ENCODE measurements at regions not wholly inside any gene's neighbourhood (a gene's known extent, or its start where the extent isn't known, plus 50 kb on each side); places are given as distances from the start of the nearest gene placed in this dataset.
A peak's percentile ranks its signal among the peaks of the same experiment; 100 is the strongest.

DNA sequence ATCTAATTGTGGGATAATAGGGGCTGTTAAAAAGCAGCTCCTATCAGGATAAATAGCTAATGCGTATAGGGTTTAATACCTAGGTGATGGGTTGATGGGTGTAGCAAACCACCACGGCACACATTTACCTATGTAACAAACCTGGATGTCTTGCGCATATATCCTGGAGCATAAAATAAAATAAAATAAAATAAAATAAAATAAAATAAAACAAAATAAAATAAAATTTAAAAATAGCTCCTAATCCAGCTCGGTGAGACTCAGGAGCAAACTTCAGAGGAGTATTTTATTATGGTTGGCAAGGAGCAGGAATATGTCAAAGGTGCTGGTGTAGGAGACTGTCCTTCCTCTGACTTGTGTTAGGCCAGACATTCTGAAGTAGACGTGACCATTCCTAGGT is 721.0 kb downstream of the BCL11B start:
- Histone ChIP-seq H3K36me3 (no peaks in the 10 kb centered on the region), H3K9me3 (replicated peaks) (no peaks in the 10 kb centered on the region), H3K27ac (no peak overlapping the region), H3K4me1 (no peaks in the 10 kb centered on the region), H3K4me3 (no peak overlapping the region), H3K27me3 (no peaks in the 10 kb centered on the region)
- DNase-seq, result no peak

DNA sequence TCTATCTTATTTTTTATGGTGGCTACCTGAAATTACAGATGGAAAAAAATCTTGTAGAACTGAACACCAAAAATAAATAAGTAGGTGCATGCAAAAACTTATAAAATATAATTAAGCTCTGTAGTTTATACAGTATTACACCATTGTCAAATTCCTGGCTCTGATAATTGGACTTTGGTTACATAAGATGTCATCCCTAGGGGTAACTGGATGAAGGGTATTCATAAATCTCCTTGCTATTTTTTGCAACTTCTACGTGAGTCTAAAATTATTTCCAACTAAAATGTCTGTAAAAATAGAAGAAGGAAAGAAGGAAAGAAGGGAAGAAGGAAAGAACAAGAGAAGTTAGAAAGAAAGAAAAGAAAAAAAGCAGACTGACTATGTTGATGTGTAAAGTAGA is 716.6 kb downstream of the BCL11B start:
- H3K27me3 ChIP-seq, result no peaks in the 10 kb centered on the region
- no peaks in the 10 kb centered on the region for H3K4me1 ChIP-seq
- H3K4me3 ChIP-seq, result no peak overlapping the region
- no peaks in the 10 kb centered on the region for H3K36me3 ChIP-seq
- no peak overlapping the region for H3K27ac ChIP-seq
- no peaks in the 10 kb centered on the region for H3K9me3 ChIP-seq (replicated peaks)
- no peak for DNase-seq

DNA sequence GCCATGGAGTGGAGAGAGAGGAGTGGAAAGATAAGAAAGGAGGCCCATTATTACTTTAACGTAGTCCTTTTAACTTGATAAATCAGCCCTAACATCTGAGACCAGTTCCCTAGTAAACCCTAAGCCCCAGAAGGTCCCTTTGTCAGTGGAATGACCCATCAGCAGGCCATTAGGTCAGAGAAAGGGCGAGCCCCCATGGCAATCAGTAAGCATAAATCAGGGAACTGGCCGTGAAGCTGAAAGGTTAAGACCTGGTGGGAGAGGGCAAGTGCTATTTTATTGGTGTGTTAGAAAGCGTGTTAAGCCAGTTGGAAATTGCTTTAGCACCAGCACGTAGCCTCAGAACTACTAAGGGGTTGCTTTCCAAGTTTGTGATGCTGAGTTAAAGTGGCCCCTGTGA is 708.0 kb downstream of the BCL11B start:
- H3K27ac ChIP-seq, result no peak overlapping the region
- H3K36me3 ChIP-seq, result no peaks in the 10 kb centered on the region
- H3K4me1 ChIP-seq, result no peaks in the 10 kb centered on the region
- DNase-seq, result no peak
- no peaks in the 10 kb centered on the region for H3K9me3 ChIP-seq (replicated peaks)
- no peaks in the 10 kb centered on the region for H3K27me3 ChIP-seq
- no peak overlapping the region for H3K4me3 ChIP-seq

DNA sequence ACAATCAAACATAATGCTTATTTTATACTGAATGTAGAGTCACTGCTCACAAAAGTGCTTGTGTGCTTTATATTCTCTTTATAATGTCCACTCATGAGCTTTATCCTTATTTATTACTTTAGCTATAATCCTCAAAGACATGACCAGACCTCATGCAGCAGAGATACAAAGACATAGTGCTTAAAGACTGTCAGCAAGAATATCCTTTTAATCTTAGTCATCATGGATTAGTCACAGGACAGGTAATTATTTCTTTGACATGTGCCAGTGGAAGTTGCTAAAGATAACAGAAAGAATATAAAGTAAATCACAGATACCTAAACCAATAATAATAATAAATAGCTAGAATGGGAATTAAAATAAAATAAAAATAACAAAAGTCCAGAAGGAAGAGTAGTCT is 707.5 kb downstream of the BCL11B start:
- H3K9me3 ChIP-seq (replicated peaks), result no peaks in the 10 kb centered on the region
- H3K27me3 ChIP-seq, result no peaks in the 10 kb centered on the region
- no peaks in the 10 kb centered on the region for H3K4me1 ChIP-seq
- H3K4me3 ChIP-seq, result no peak overlapping the region
- no peaks in the 10 kb centered on the region for H3K36me3 ChIP-seq
- no peak overlapping the region for H3K27ac ChIP-seq
- no peak for DNase-seq

DNA sequence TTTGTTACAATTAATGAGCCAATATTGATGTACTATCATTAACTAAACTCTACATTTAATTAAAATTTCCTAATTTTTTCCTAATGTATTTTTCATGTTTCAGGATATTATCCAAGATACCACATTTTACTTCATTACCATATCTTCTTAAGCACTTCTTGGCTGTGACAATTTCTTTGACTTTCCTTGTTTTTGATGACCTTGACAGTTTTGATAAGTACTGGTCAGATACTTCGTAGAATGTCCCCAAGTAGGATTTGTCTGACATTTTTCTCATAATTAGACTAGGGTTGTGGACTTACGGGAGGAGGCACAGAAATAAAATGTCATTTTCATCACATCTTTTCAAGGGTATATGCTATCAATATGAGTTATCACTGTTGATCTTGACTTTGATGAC is 700.9 kb downstream of the BCL11B start:
- H3K36me3 ChIP-seq, result no peaks in the 10 kb centered on the region
- no peak overlapping the region for H3K27ac ChIP-seq
- no peaks in the 10 kb centered on the region for H3K4me1 ChIP-seq
- no peak overlapping the region for H3K4me3 ChIP-seq
- H3K9me3 ChIP-seq (replicated peaks), result no peaks in the 10 kb centered on the region
- no peak for DNase-seq
- no peaks in the 10 kb centered on the region for H3K27me3 ChIP-seq

DNA sequence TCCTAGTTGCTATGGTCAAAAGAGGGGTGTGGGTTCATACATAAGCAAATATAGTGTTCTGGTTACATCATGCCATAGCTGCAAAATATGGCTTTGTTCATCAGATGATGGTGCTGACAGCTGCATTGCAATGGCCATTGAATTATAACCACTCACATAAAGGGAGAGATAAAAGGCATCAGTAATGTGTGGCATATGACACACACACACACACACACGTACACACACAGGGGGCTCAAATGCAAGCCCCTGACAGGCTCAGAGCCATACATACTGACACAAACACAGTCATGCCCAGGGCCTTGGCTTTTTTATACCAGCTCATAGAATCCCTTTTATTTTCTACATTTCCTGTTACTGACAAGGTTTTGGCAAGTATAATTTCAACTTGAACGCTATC is 698.9 kb downstream of the BCL11B start:
- no peak overlapping the region for H3K27ac ChIP-seq
- H3K4me3 ChIP-seq, result no peak overlapping the region
- H3K27me3 ChIP-seq, result no peaks in the 10 kb centered on the region
- no peak for DNase-seq
- no peaks in the 10 kb centered on the region for H3K9me3 ChIP-seq (replicated peaks)
- no peaks in the 10 kb centered on the region for H3K4me1 ChIP-seq
- H3K36me3 ChIP-seq, result no peaks in the 10 kb centered on the region

DNA sequence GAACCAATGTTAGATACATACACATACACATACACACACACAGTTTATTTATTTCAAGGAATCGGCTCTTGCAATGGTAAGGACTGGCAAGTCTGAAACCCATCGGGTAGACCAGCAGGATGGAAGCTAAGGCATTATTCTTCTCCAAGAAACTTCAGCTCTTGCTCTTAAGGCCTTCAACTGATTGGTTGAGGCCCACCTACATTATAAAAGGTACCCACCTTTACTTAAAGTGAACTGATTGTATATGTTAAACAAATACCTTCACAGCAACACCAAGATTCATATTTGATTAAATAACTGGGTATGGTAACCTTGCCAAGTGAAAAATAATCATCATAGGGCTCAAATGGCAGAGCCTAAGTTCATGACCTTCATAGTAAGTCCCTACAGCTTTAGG is 695.5 kb downstream of the BCL11B start:
- Histone ChIP-seq H3K4me3 (no peak overlapping the region), H3K9me3 (replicated peaks) (no peaks in the 10 kb centered on the region), H3K27ac (no peak overlapping the region), H3K36me3 (no peaks in the 10 kb centered on the region), H3K4me1 (no peaks in the 10 kb centered on the region), H3K27me3 (no peaks in the 10 kb centered on the region)
- no peak for DNase-seq

DNA sequence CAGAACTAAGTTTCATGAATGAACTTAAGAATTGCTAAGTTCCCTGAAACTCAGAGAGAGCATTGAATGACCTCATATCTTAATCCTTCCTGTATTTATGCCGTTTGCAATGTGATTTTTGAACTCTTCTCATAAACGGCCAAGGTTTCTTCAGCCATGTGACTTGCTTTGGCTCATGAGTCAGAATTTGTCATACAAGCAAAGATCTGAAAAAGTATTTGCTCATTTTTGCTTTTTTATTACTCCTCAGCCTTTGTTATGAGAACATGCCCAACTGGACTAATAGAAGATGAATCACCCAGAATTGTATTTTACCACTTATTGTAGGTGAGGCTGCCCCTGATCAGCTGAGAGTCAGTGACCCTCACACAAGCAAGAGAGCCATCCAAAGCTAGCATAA is 693.8 kb downstream of the BCL11B start:
- H3K36me3 ChIP-seq, result no peaks in the 10 kb centered on the region
- no peaks in the 10 kb centered on the region for H3K4me1 ChIP-seq
- DNase-seq, result no peak
- H3K27ac ChIP-seq, result no peak overlapping the region
- no peaks in the 10 kb centered on the region for H3K27me3 ChIP-seq
- H3K9me3 ChIP-seq (replicated peaks), result no peaks in the 10 kb centered on the region
- no peak overlapping the region for H3K4me3 ChIP-seq

DNA sequence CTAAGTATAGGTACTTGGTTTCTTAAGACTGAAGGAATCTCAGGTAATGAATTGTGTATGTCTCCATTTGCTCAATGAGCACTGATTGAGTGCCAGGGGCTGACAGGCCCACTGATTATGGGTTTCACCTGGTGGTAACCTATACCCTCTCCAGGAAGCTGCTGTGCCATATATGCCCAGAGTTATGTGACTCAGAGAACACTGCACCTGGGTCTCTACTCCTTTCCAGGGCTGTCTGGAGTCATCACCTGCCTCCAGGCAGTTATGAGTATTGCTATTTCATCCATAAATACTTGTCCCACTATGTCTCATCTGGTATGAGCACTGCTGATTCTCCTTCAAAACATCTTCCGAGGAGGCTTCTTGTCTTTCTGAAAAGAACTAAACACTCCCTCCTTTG is 692.9 kb downstream of the BCL11B start:
- H3K36me3 ChIP-seq, result no peaks in the 10 kb centered on the region
- H3K4me1 ChIP-seq, result no peaks in the 10 kb centered on the region
- no peaks in the 10 kb centered on the region for H3K9me3 ChIP-seq (replicated peaks)
- no peak for DNase-seq
- H3K4me3 ChIP-seq, result no peak overlapping the region
- no peaks in the 10 kb centered on the region for H3K27me3 ChIP-seq
- H3K27ac ChIP-seq, result no peak overlapping the region

DNA sequence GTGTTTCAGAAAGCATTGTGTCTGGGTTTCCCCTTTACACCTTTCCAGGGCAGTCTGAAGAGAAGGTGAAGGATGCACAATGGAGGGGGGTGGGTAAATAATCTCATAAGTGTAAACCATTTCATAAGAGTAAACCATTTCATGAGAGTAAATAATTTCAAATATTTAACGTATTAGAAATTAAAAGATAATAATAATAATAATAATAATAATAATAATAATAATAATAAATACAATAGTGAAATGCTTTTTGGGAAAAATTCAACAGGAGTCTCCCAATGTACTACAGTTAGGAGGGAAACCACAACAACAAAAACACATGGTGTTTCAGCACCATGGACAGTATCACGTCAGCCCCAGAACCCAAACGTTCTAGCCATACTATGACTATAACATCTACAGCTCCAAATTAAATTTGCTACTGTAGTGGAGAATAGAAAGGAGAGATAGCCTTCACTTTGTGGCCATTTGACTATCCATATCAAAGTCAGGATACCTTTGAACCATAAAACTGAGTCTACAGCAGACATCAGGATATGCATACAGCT is 691.8 kb downstream of the BCL11B start:
- Histone ChIP-seq H3K36me3 (no peaks in the 10 kb centered on the region), H3K4me3 (no peak overlapping the region), H3K27ac (no peak overlapping the region), H3K4me1 (no peaks in the 10 kb centered on the region), H3K27me3 (no peaks in the 10 kb centered on the region), H3K9me3 (replicated peaks) (no peaks in the 10 kb centered on the region)
- peak; percentile 14 to 61 for DNase-seq

DNA sequence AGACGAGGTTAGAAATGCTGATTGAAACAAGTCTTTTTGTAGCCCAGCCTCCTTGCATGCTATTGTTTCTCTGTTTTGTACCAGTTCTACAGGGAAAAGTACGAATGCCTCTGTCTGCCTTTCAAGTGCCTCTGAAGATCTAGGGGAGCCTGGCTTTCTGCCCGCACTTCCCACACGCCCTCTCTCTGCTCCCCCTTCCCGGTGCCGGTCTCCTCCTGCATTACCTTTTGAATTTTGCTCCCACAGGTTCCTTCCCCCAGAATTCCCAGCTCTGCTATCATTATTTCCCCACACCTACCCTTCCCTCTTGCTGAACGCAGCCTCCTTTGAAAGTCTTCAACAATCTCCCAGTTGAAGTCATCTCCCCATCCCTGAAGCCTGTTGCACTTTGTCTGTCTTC is 689.7 kb downstream of the BCL11B start:
- Histone ChIP-seq H3K4me1 (no peaks in the 10 kb centered on the region), H3K27ac (no peak overlapping the region), H3K4me3 (no peak overlapping the region), H3K36me3 (no peaks in the 10 kb centered on the region), H3K27me3 (no peaks in the 10 kb centered on the region), H3K9me3 (replicated peaks) (no peaks in the 10 kb centered on the region)
- no peak for DNase-seq

DNA sequence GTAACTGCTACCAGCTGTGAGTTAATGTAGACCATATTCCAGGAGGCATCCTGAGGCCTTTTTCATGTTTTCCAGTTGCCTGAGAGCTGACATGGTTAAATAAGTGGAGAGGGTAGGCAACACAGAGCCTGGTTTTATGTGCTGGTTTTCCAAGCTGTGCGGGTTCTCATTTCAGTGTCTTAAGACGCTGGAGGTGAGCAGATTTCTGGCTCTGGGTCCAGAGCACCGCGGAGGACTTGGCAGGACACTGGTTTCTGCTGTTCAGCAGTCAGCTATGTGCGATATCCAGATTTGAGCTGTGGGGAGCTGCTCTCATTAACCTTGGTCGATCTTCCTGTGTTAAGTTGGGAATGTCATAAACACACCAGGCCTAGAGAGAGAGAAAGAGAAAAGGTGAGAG is 680.8 kb downstream of the BCL11B start:
- Histone ChIP-seq H3K9me3 (replicated peaks) (no peaks in the 10 kb centered on the region), H3K36me3 (no peaks in the 10 kb centered on the region), H3K27me3 (no peaks in the 10 kb centered on the region), H3K4me1 (no peaks in the 10 kb centered on the region), H3K4me3 (no peak overlapping the region), H3K27ac (no peak overlapping the region)
- DNase-seq, result no peak

DNA sequence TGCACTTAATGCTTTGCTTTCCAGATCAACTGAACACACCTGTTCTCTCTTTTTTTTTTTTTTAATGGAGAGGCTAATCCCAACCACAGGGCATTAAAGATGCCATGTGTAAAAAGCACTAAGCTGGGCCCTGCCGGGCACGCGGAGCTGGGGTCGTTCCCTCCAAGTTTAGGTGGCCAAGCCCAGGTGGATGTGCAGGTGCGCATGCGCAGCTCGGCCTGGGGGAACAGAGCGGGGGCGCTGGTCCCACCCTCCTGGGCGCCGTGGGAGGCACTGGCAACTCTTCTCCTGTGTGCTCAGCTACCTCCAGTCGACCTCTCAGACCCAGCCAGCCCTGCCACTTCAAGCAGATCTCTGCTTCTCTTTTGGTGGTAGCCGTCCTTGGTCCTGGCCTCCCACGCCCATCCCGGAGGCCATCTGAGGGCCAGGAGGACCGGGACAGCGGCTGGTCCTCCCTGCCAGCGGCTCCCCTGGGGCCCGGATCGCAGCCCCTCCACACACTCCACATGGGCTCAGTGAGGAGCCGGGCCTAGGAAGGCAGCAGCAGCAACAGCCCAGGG is 679.3 kb downstream of the BCL11B start:
- Histone ChIP-seq H3K4me3 (no peak overlapping the region), H3K27ac (no peak overlapping the region), H3K27me3 (no peaks in the 10 kb centered on the region), H3K4me1 (no peaks in the 10 kb centered on the region), H3K9me3 (replicated peaks) (no peaks in the 10 kb centered on the region), H3K36me3 (no peaks in the 10 kb centered on the region)
- no peak for DNase-seq

DNA sequence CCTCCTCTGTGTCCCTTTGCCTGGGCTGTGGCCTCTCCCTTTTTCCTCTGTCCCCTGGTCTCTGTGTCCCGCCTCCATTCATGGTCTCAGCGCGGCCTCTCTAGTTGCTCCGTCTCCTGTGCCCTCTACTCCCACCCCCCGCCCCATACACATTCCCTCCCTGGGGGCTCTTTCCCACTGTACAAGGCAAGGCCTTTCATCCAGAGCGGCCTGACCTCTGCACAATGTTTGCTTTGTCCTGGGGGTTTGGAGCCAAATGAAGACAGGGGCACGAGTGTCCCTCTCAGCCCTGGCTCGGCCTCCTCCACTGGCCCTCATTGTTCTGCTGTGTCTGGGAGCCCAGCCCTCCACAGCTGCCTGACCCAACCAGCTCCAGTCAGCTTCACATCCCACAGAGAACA is 678.6 kb downstream of the BCL11B start:
- Histone ChIP-seq H3K36me3 (no peaks in the 10 kb centered on the region), H3K9me3 (replicated peaks) (no peaks in the 10 kb centered on the region), H3K27me3 (no peaks in the 10 kb centered on the region), H3K4me3 (no peak overlapping the region), H3K4me1 (no peaks in the 10 kb centered on the region), H3K27ac (no peak overlapping the region)
- peak in 1 of 2 experiments; percentile 4 for DNase-seq

DNA sequence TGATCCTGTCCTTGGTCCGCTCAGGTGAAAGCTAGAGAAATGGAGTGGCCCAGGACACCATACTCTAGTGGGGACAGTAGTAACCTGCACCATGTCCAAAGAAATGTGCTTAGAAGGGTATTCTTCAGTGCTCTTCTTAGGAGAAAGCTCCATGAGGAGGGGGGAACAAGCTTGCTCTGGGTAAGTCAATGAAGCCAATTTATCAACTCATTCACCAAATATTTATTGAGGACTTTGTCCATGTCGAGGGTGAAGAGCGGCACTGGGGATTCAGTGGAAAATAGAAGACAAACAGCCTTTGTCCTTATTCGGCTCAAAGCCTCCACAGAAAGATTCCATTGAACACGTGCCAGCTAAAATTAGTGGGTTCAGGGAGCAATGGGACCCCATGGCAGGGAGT is 677.8 kb downstream of the BCL11B start:
- H3K4me3 ChIP-seq, result no peak overlapping the region

DNA sequence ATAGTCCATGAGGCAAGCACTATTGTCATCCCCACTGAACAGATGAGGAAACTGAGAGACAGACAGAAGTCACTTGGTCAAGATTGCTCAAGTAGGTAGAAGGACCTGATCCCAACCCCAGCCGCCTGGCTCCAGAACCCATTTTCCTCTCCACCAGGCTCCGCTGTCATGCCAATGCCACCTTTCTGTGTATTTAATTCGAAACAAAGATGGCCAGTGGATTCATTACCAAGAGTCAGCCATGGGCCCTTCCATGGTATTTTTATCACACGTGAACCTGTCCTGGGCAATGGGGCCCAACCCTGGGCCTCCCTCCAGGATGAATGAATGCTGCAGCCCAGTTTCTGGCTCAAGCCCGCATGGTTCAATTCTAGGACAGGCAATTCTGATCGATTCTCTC is 673.4 kb downstream of the BCL11B start:
- H3K4me3 ChIP-seq, result no peak overlapping the region
- no peaks in the 10 kb centered on the region for H3K9me3 ChIP-seq (replicated peaks)
- no peak overlapping the region for H3K27ac ChIP-seq
- no peaks in the 10 kb centered on the region for H3K27me3 ChIP-seq
- H3K4me1 ChIP-seq, result no peaks in the 10 kb centered on the region
- no peak for DNase-seq
- no peaks in the 10 kb centered on the region for H3K36me3 ChIP-seq

More for the DNA sequence above, 677.8 kb downstream of the BCL11B start:
- no peak for DNase-seq
- H3K27me3 ChIP-seq, result no peaks in the 10 kb centered on the region
- no peaks in the 10 kb centered on the region for H3K36me3 ChIP-seq
- H3K9me3 ChIP-seq (replicated peaks), result no peaks in the 10 kb centered on the region
- H3K27ac ChIP-seq, result no peak overlapping the region
- H3K4me1 ChIP-seq, result no peaks in the 10 kb centered on the region
